Panc1 (cell line): ENCODE measurements at regions not wholly inside any gene's neighbourhood (a gene's known extent, or its start where the extent isn't known, plus 50 kb on each side); places are given as distances from the start of the nearest gene placed in this dataset.

Source experiments
- ATAC-seq: fragments of 200-7000 bp; cut with Tn5 transposase; 2 replicates; pipeline ENCODE4 v1.9.1; 2020; ENCODE audit warnings: mild to moderate bottlenecking, moderate library complexity
- BruUV-seq: library from RNA; stranded (reverse); fragments of 400-500 nt; replicated peaks from 2 replicates; lab custom pipeline; 2021; lab: Mats Ljungman, UMichigan
- CTCF ChIA-PET: fragments of 300-600 bp; sonication (Branson Sonifier 250); formaldehyde crosslinking; loops from one replicate; lab custom pipeline; 2022; ENCODE audit warnings: antibody characterized with exemption; lab: Charles Lee
- POLR2A ChIA-PET: fragments of 300-600 bp; sonication (Branson Sonifier 250); formaldehyde crosslinking; loops from one replicate; lab custom pipeline; 2022; ENCODE audit warnings: antibody characterized with exemption; lab: Charles Lee
- DNase-seq: peaks from one replicate; pipeline ENCODE4 v3.0.0-alpha.2; 2010; ENCODE audit warnings: low read depth, low spot score
- H3K27ac ChIP-seq: 2 replicates; pipeline ENCODE4 v1.5.1; 2011; ENCODE audit warnings: mild to moderate bottlenecking, low read length, inconsistent platforms
- H3K27me3 ChIP-seq: fragments of 200-500 bp; sonication (Bioruptor generic); 2 replicates; pipeline ENCODE4 v1.6.0; 2014; ENCODE audit warnings: low read length, inconsistent platforms; ENCODE audit not compliant: control insufficient read depth, insufficient read depth
- H3K36me3 ChIP-seq: fragments of 200-500 bp; sonication (Bioruptor generic); 2 replicates; pipeline ENCODE4 v1.5.1; 2014; ENCODE audit warnings: inconsistent platforms, mild to moderate bottlenecking, low read length, moderate library complexity; ENCODE audit not compliant: control insufficient read depth, insufficient read depth
- H3K4me1 ChIP-seq: 2 replicates; pipeline ENCODE4 v1.5.1; 2011; ENCODE audit warnings: inconsistent platforms, mild to moderate bottlenecking, low read length, moderate library complexity; ENCODE audit not compliant: control insufficient read depth, insufficient read depth
- H3K4me3 ChIP-seq, 2 experiments: 2 replicates each; pipeline ENCODE4 v1.5.1; 2011 to 2012; ENCODE audit warnings: low read depth in 2 of 2, low read length in 2 of 2, mild to moderate bottlenecking in 2 of 2, inconsistent platforms in 1 of 2, moderate library complexity in 1 of 2
- H3K9me3 ChIP-seq: fragments of 200-500 bp; sonication (Bioruptor generic); 2 replicates; pipeline ENCODE4 v1.5.1; 2014; ENCODE audit warnings: low read depth, mild to moderate bottlenecking, inconsistent platforms, low read length, moderate library complexity; ENCODE audit not compliant: control insufficient read depth, insufficient read depth
- POLR2AphosphoS5 ChIP-seq: IDR thresholded peaks from 2 replicates; pipeline ENCODE4 v1.6.1; 2012; ENCODE audit warnings: mild to moderate bottlenecking, low read depth, low read length, moderate library complexity
- SIN3A ChIP-seq: IDR thresholded peaks from 2 replicates; pipeline ENCODE4 v1.6.1; 2012; ENCODE audit warnings: low read depth, mild to moderate bottlenecking, low read length, moderate library complexity, borderline replicate concordance; ENCODE audit not compliant: insufficient read depth
- TCF7L2 ChIP-seq: IDR thresholded peaks from 2 replicates; pipeline ENCODE4 v1.6.1; 2011; ENCODE audit warnings: mild to moderate bottlenecking, low read depth, low read length, inconsistent platforms
- in situ Hi-C: cut with HindIII; loops from 2 replicates; pipeline ENCODE4 v1.10.0; 2016; ENCODE audit warnings: low sequenced_read_pairs, low pct_unique_long_range_greater_than_20kb
- intact Hi-C: fragments of 100-400 bp; cut with micrococcal nuclease; formaldehyde crosslinking; loops from one replicate; pipeline ENCODE4 v1.10.0; 2022; ENCODE audit not compliant: unreplicated experiment
- TF ChIP-seq, protein P1 (sequence below): fragments of 450-650 bp; IDR thresholded peaks from 2 replicates; pipeline ENCODE4 v1.5.1; 2017; ENCODE audit warnings: mild to moderate bottlenecking
- TF ChIP-seq, protein P2 (sequence below), 2 experiments: IDR thresholded peaks; 2 replicates each; pipeline ENCODE4 v1.6.1; 2011 to 2012; ENCODE audit warnings: low read depth in 2 of 2, control low read depth in 1 of 2, low read length in 1 of 2, mild to moderate bottlenecking in 1 of 2, moderate library complexity in 1 of 2; ENCODE audit not compliant: insufficient read depth in 1 of 2

DNA sequence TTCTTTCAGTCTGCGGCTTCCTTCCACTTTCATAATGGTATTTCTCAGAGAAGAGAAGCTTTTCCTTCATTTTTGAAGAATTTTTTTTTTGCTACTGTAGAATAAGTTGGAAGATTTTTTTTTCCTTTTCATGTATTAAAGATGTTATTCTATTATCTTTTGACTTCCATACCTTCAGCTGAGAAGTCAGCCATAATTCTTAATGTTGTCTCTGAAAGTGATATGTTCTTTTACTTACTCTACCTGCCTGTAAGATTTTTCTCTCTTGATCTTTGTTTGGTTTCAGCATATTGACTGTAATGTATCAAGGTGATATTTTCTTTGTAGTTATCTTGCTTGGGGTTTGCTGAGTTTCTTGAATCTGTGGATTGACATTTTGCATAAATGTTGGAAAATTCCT lies 143.5 kb upstream of the TOX3 start:
- TF ChIP-seq TCF7L2: no peak
- TF ChIP-seq SIN3A: no peak
- TF ChIP-seq, protein P1, sequence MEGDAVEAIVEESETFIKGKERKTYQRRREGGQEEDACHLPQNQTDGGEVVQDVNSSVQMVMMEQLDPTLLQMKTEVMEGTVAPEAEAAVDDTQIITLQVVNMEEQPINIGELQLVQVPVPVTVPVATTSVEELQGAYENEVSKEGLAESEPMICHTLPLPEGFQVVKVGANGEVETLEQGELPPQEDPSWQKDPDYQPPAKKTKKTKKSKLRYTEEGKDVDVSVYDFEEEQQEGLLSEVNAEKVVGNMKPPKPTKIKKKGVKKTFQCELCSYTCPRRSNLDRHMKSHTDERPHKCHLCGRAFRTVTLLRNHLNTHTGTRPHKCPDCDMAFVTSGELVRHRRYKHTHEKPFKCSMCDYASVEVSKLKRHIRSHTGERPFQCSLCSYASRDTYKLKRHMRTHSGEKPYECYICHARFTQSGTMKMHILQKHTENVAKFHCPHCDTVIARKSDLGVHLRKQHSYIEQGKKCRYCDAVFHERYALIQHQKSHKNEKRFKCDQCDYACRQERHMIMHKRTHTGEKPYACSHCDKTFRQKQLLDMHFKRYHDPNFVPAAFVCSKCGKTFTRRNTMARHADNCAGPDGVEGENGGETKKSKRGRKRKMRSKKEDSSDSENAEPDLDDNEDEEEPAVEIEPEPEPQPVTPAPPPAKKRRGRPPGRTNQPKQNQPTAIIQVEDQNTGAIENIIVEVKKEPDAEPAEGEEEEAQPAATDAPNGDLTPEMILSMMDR: no peak
- TF ChIP-seq, protein P2, sequence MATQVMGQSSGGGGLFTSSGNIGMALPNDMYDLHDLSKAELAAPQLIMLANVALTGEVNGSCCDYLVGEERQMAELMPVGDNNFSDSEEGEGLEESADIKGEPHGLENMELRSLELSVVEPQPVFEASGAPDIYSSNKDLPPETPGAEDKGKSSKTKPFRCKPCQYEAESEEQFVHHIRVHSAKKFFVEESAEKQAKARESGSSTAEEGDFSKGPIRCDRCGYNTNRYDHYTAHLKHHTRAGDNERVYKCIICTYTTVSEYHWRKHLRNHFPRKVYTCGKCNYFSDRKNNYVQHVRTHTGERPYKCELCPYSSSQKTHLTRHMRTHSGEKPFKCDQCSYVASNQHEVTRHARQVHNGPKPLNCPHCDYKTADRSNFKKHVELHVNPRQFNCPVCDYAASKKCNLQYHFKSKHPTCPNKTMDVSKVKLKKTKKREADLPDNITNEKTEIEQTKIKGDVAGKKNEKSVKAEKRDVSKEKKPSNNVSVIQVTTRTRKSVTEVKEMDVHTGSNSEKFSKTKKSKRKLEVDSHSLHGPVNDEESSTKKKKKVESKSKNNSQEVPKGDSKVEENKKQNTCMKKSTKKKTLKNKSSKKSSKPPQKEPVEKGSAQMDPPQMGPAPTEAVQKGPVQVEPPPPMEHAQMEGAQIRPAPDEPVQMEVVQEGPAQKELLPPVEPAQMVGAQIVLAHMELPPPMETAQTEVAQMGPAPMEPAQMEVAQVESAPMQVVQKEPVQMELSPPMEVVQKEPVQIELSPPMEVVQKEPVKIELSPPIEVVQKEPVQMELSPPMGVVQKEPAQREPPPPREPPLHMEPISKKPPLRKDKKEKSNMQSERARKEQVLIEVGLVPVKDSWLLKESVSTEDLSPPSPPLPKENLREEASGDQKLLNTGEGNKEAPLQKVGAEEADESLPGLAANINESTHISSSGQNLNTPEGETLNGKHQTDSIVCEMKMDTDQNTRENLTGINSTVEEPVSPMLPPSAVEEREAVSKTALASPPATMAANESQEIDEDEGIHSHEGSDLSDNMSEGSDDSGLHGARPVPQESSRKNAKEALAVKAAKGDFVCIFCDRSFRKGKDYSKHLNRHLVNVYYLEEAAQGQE (IDR thresholded peaks at IDR 0.05; ENCODE audit: insufficient read depth in 1 of 2, low read depth in 2 of 2, low read length in 1 of 2): no peak
- TF ChIP-seq POLR2AphosphoS5: no peak
- H3K27ac ChIP-seq: no peak overlapping the region
- DNase-seq: no peak
- no peaks in the 10 kb centered on the region for H3K4me1 ChIP-seq
- no peak overlapping the region for H3K4me3 ChIP-seq
- in situ Hi-C loops: no loop called here
- no peaks in the 10 kb centered on the region for H3K27me3 ChIP-seq
- no peak for ATAC-seq
- intact Hi-C loops: no loop called here
- POLR2A ChIA-PET: no interaction called here
- no TSS peak for BruUV-seq
- no peaks in the 10 kb centered on the region for H3K36me3 ChIP-seq
- CTCF ChIA-PET: no interaction called here
- H3K9me3 ChIP-seq: peaks cover 2% of the 10 kb centered on the region; the same call in 1 of the 2 replicates

DNA sequence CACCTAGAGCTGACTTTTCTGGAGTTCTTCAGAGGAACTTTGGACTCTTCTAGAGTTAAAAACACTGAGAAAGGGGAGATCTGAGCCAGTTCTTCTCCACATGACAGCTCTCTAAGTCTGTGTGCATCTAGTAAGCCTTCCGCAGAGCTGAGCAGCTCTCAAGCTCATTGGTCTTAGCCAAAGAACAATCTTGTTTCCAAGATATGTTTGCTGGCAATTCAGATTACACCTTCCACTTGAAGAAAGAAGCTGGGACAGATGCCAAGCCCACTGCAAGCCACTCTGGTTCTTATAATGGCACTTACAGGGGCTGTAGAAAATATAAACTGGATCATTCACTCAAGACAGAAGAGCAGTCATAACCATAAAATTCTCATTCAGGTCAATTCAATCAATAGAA lies 134.1 kb upstream of the TOX3 start:
- Histone ChIP-seq H3K27me3 (no peaks in the 10 kb centered on the region), H3K4me3 (no peak overlapping the region), H3K27ac (no peak overlapping the region), H3K9me3 (no peaks in the 10 kb centered on the region), H3K4me1 (no peaks in the 10 kb centered on the region), H3K36me3 (no peaks in the 10 kb centered on the region)
- intact Hi-C loops (no loop called here), in situ Hi-C loops (no loop called here)
- no peak for DNase-seq
- ChIA-PET POLR2A (no interaction called here), CTCF (no interaction called here)
- no TSS peak for BruUV-seq
- ATAC-seq: no peak
- TF ChIP-seq, protein P2 (IDR thresholded peaks at IDR 0.05; ENCODE audit: insufficient read depth in 1 of 2, low read depth in 2 of 2, low read length in 1 of 2): no peak
- no peak for TF ChIP-seq SIN3A
- TF ChIP-seq TCF7L2: no peak
- TF ChIP-seq POLR2AphosphoS5: no peak
- TF ChIP-seq, protein P1: no peak
